NCI-H1436 (cell line): ENCODE measurements at regions not wholly inside any gene's neighbourhood (a gene's known extent, or its start where the extent isn't known, plus 50 kb on each side); places are given as distances from the start of the nearest gene placed in this dataset.
"Not testable (repeated sequence)": the region's sequence is repeated elsewhere in the genome, so short reads cannot be mapped to it uniquely, and the experiment has no call there.

Experiments
- DNase-seq: peaks from one replicate; lab custom pipeline; 2025; lab: John Stamatoyannopoulos, UW

- no peak for DNase-seq
These were observed 78.3 kb upstream of the SLC16A7 start for GRCh38 chr12:59517522-59517921.

- no peak for DNase-seq
These were observed 94.9 kb upstream of the SLC16A7 start for GRCh38 chr12:59500915-59501314.

DNA sequence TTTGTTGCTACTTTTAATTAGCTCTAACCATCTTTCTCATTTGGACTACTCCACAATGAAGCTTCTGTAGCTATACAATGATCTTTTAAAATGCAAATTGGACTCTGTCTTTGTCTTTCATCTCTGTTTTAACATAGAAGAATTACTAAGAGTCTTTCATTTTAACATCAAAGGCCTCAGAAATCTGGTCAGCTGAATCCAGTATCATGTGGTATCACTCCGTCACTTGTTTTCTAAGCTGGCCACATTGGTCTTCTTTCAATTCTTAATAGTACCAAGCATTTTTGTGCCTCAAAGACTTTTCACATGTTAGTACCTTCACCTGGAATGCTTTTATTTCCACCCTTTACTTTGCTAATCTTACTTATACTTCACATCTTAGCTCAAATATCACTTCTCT is 95.5 kb upstream of the SLC16A7 start:
- no peak for DNase-seq

DNA sequence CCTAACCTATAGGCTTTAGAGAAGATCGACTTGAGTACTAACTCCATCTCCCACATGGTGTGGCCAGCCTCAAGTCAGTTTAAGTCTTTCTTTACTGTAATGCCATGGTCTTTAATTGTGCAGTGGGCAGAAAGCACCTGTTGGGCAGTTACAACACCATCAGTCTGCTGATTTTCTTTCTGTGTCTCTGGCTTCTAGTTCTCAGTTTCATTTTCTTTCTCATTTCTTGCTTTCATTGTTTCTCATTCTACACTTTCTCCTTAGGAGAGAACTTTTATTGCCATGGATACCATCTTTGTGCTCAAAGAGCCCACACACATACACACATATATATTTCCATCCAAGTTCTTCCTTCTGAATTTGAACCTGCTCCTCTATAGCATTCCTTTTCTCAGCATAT is 96.1 kb upstream of the SLC16A7 start:
- DNase-seq = no peak

DNA sequence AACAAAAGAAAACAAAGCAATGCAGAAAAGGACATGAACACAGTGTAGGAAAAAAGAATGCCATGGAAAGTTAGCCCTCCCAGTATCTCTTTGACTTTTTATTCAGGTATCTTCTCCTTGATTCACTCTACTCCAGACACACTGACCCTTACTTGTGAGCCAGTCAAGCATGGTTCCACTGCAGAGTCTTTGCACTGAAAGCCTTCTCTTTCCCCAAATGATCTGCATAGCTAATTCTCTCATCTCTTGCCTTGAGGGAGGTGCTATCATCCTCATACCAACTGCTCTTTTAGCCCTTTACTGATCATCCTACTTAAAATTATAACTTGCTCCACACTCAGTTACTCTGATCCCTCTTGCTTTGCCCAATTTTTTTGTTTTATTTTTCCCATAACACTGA is 101.2 kb upstream of the SLC16A7 start:
- DNase-seq = no peak

GRCh38 chr12:59491877-59492276 is 104.0 kb upstream of the SLC16A7 start:
- no peak for DNase-seq

- no peak for DNase-seq
These were observed 109.0 kb upstream of the SLC16A7 start for GRCh38 chr12:59486827-59487226.

GRCh38 chr12:59484575-59484974 is 111.3 kb upstream of the SLC16A7 start:
- DNase-seq = no peak

GRCh38 chr12:59474236-59474635 is 121.6 kb upstream of the SLC16A7 start:
- DNase-seq = not testable (repeated sequence)

- DNase-seq = no peak
These were observed 123.6 kb upstream of the SLC16A7 start for GRCh38 chr12:59472273-59472672.

DNA sequence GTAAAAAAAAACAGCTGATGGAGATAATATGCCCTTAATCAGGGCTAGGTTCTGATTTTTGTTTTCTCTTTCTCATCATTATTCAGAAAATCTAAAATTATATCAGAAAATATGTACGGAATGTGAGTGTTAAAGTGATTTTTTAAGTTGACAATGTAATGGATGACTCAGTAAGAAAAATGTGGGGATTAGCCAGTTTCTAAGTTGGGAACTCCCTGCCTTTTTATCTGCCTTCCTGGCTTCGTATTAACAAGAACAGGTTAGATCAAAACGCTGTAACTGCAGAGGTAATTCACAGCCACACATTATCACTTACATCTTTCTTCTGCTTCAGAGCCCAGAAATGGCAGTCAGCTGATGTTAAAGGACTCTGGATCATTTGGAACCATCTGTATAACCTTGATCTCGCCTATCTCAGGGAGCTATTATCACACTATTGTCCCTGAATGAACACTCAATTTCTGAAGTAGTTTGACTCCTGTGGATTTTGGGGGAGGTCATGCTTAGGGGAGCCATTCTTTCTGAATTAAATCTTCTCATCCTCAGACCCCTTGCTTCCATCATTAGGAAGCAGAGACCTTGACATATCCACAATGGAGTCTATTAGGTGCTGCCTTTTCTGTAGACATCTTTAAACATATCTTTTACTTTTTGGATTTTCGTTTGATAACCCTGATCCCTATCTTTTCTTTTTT is 135.7 kb upstream of the SLC16A7 start:
- DNase-seq = no peak

DNA sequence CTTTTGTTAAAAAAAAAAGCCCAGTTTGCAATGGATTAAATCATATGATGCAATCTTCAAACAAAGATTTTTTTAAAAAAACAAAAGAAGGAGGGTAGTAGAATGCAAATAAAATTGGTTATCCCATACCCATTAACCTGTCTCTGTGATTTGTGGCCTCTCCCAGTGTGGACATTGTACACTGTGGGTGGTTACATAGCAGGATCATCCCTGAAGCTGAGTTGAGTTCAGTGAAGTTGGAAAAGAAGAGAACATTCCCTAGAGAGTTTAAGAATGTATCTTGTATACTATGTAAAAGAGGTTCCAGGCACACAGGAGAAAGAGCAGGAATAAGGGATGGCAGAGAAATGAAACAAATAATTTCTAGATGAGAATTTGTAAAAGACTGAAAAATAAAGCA is 142.4 kb upstream of the SLC16A7 start:
- DNase-seq = no peak

DNA sequence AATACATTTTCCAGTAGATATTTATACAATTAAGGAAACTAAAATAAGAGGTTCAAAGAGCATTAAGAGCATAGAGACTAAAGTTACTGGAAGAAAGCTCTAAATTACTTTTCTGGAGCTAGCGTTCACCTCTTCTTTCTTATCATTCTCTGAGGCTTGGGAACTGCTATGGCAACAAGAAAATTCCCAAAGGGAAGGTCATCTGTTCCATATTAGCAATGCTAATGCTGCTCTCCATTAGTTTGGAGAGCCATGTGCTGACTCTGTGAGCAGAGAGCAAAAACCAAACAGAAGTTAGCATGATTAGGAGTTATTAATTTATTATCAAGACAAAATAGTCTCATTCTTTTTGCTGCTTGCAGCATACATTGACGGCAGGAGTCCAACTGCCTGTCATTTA is 143.1 kb upstream of the SLC16A7 start:
- no peak for DNase-seq

GRCh38 chr12:59452259-59452658 is 143.6 kb upstream of the SLC16A7 start:
- no peak for DNase-seq

GRCh38 chr12:59446116-59446515 is 149.7 kb upstream of the SLC16A7 start:
- no peak for DNase-seq

GRCh38 chr12:59444932-59445331 is 150.9 kb upstream of the SLC16A7 start:
- DNase-seq = no peak

GRCh38 chr12:59432057-59432456 is 163.8 kb upstream of the SLC16A7 start:
- no peak for DNase-seq

DNA sequence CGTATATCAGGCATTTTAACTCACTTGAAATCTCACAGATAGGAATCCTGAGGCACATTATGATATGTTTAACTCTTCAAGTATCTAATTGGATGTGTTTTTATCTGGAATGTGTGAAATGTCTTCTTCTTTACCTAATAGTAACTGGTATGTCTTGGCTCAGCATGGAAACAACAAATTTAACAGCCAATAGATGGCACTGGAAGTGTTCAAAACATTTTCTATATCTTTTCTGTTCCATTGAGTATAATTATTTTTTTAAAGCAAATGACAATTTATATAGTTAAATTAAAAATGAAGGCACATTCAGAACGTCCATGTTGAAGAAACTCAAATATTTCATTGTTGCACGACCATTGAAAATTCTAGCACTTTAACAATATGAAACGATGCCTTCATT is 164.6 kb upstream of the SLC16A7 start:
- no peak for DNase-seq

- no peak for DNase-seq
These were observed 166.1 kb upstream of the SLC16A7 start for GRCh38 chr12:59429766-59430165.

- DNase-seq = no peak
These were observed 170.0 kb upstream of the SLC16A7 start for GRCh38 chr12:59425798-59426197.

DNA sequence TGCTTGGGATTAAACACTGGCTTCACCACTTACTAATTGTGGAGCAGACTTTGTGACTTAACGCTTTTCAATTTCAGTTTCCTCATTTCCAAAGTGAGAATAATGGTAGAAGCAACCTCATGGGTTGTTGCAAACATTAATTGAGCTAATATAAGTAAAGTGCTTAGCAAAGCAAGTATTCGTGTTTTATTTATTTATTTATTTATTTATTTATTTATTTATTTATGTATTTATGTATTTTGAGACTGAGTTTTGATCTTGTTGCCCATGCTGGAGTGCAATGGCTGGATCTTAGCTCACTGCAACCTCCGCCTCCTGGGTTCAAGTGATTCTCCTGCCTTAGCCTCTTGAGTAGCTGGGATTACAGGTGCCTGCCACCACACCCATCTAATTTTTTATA is 171.2 kb upstream of the SLC16A7 start:
- not testable (repeated sequence) for DNase-seq

DNA sequence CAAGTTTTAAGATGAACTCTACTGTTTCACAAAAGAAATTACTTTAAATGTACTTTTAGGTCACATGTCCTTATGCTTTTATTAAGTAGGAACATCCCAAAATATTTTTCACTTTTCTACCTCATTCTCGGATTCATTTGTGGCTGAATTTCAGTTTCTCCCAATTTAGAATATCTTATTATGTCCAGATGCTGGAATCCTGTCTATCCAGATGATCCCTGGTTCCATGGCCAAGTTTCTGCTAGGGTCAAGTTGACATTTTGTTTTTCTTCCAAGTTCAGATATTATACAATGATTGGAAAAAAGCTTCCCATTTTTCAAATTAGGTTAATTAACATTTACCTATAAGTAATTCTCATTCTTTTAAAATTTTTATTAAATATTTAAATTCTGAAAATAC is 181.8 kb upstream of the SLC16A7 start:
- DNase-seq = no peak

DNA sequence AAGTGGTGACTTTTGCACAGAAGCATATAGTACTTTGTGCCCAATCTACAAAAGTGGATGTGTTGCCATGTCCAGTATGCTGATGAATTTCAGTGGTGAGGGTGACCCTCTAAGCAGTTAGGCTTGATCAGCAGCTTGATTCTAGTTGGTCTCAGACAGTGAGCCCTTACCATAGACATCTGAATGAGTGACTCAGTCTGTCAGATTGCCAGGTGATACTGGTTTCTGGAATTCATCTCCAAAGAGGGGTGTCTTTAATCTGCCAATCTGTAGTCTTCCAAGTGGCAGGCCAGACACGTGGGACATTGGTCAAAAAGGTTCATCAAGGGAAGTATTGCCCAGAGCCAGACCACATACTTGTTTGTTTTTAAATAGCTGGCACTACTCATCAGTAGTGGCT is 187.4 kb upstream of the SLC16A7 start:
- DNase-seq = no peak

DNA sequence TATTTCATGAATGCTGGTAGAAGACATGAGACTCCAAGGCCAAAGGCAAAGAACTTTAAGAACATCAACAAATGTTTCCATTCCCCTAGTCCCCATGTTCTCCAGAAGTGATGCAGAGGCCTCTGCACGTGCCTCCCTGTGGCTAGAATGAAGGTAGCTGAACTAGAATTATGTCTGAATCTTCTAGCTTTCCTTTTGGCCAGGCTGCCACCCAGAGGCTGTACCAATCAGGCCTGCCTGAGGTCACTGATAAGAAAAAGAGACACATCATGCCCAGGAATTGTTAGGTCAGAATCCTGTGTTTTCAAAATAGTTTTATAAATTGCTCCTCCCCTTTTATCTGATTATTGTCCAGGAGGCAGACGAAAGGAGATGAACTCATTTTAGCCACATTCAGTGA is 188.0 kb upstream of the SLC16A7 start:
- no peak for DNase-seq

- no peak for DNase-seq
These were observed 189.8 kb upstream of the SLC16A7 start for GRCh38 chr12:59405992-59406391.
